ENCODE measurements at regions not wholly inside any gene's neighbourhood (a gene's known extent, or its start where the extent isn't known, plus 50 kb on each side); places are given as distances from the start of the nearest gene placed in this dataset.

DNA sequence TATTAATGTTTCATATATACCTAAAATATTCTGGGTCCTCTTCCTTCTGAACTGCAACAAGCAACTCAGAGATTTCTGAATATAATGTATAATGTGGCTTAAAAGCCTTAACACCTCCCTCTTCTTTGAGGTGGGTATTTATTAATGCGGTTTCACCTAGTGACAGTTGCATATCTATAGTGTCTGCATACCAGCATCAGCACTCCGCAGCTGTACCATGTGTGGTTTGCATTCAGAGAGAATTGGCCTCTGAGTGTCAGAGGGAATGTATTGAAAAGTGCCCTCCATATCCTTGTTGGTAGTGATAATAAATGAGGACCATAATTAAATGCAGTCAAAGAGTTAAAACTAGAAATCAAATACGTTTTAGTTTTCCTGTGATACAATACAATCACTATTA lies 256.6 kb upstream of the ARRDC3 start:
- TF ChIP-seq CTCF (IDR thresholded peaks at IDR 0.05; ENCODE audit: unreplicated experiment) = no peak
- intact Hi-C loops (cut with micrococcal nuclease; ENCODE audit: unreplicated experiment) = loop anchor here (5.0 kb wide), 5 partner anchors 137 to 668 kb away; no protein-coding TSS in a partner anchor
- DNase-seq = no peak
- Mint-ChIP-seq H3K9me3 (ENCODE audit: low read depth, unreplicated experiment) (no peaks in the 10 kb centered on the region), H3K27ac (ENCODE audit: unreplicated experiment) (no peak overlapping the region), H3K36me3 (ENCODE audit: insufficient read depth, unreplicated experiment) (no peaks in the 10 kb centered on the region), H3K4me3 (ENCODE audit: low read depth, unreplicated experiment) (no peak overlapping the region), H3K4me1 (ENCODE audit: low read depth, unreplicated experiment) (no peaks in the 10 kb centered on the region), H3K27me3 (ENCODE audit: unreplicated experiment) (no peaks in the 10 kb centered on the region)
- CTCF ChIA-PET = interaction anchor here (0.8 kb wide), 1 partner anchor 13 kb away, joined by 3 read pairs; no protein-coding TSS in a partner anchor
- BruUV-seq (replicated peaks) = no TSS peak

GRCh38 chr5:91638010-91638409 lies 254.9 kb upstream of the ARRDC3 start:
- no peak overlapping the region for H3K27ac Mint-ChIP-seq (ENCODE audit: unreplicated experiment)
- CTCF ChIA-PET = no interaction called here

GRCh38 chr5:91635950-91636734 lies 253.0 kb upstream of the ARRDC3 start:
- TF ChIP-seq CTCF (IDR thresholded peaks at IDR 0.05; ENCODE audit: unreplicated experiment) = no peak
- no peak for DNase-seq
- Mint-ChIP-seq H3K9me3 (ENCODE audit: low read depth, unreplicated experiment) (no peaks in the 10 kb centered on the region), H3K4me3 (ENCODE audit: low read depth, unreplicated experiment) (no peak overlapping the region), H3K27ac (ENCODE audit: unreplicated experiment) (no peak overlapping the region), H3K27me3 (ENCODE audit: unreplicated experiment) (no peaks in the 10 kb centered on the region), H3K4me1 (ENCODE audit: low read depth, unreplicated experiment) (no peaks in the 10 kb centered on the region), H3K36me3 (ENCODE audit: insufficient read depth, unreplicated experiment) (no peaks in the 10 kb centered on the region)
- no TSS peak for BruUV-seq (replicated peaks)
- intact Hi-C loops (cut with micrococcal nuclease; ENCODE audit: unreplicated experiment) = loop anchor here (5.0 kb wide), 1 partner anchor 134 kb away; no protein-coding TSS in a partner anchor
- CTCF ChIA-PET = no interaction called here

More at GRCh38 chr5:91638010-91638409, 254.9 kb upstream of the ARRDC3 start:
- BruUV-seq (replicated peaks) = no TSS peak
- Mint-ChIP-seq H3K9me3 (ENCODE audit: low read depth, unreplicated experiment) (no peaks in the 10 kb centered on the region), H3K4me1 (ENCODE audit: low read depth, unreplicated experiment) (no peaks in the 10 kb centered on the region), H3K27me3 (ENCODE audit: unreplicated experiment) (no peaks in the 10 kb centered on the region), H3K36me3 (ENCODE audit: insufficient read depth, unreplicated experiment) (no peaks in the 10 kb centered on the region), H3K4me3 (ENCODE audit: low read depth, unreplicated experiment) (no peak overlapping the region)
- intact Hi-C loops (cut with micrococcal nuclease; ENCODE audit: unreplicated experiment) = loop anchor here (5.0 kb wide), 1 partner anchor 136 kb away; no protein-coding TSS in a partner anchor
- no peak for DNase-seq
- no peak for TF ChIP-seq CTCF (IDR thresholded peaks at IDR 0.05; ENCODE audit: unreplicated experiment)

- TF ChIP-seq CTCF (IDR thresholded peaks at IDR 0.05; ENCODE audit: unreplicated experiment) = no peak
- Mint-ChIP-seq H3K36me3 (ENCODE audit: insufficient read depth, unreplicated experiment) (no peaks in the 10 kb centered on the region), H3K27ac (ENCODE audit: unreplicated experiment) (no peak overlapping the region), H3K4me3 (ENCODE audit: low read depth, unreplicated experiment) (no peak overlapping the region), H3K4me1 (ENCODE audit: low read depth, unreplicated experiment) (no peaks in the 10 kb centered on the region), H3K9me3 (ENCODE audit: low read depth, unreplicated experiment) (no peaks in the 10 kb centered on the region), H3K27me3 (ENCODE audit: unreplicated experiment) (no peaks in the 10 kb centered on the region)
- no TSS peak for BruUV-seq (replicated peaks)
- intact Hi-C loops (cut with micrococcal nuclease; ENCODE audit: unreplicated experiment) = no loop called here
- CTCF ChIA-PET = interaction anchor here (0.5 kb wide), 1 partner anchor 1163 kb away, joined by 3 read pairs; no protein-coding TSS in a partner anchor
- no peak for DNase-seq
These were observed 249.8 kb upstream of the ARRDC3 start for GRCh38 chr5:91632871-91633270.
